T-helper 2 cell treated with Interferon-gamma antibody and Interleukin-4, amounts not matched to agents 5 μg/mL and 100 μg/mL, for 36 hours (primary cell): ENCODE measurements at regions not wholly inside any gene's neighbourhood (a gene's known extent, or its start where the extent isn't known, plus 50 kb on each side); places are given as distances from the start of the nearest gene placed in this dataset.

ENCODE experiments used
- DNase-seq: peaks from one replicate; pipeline ENCODE4 v3.0.0; 2021; ENCODE audit warnings: low spot score
- H3K27ac Mint-ChIP-seq: one replicate; pipeline ENCODE4 v1.8.0; 2021; ENCODE audit warnings: mild to moderate bottlenecking, mixed read lengths
- H3K27me3 Mint-ChIP-seq: one replicate; pipeline ENCODE4 v1.8.0; 2021; ENCODE audit warnings: low read depth, mixed read lengths
- H3K36me3 Mint-ChIP-seq: one replicate; pipeline ENCODE4 v1.8.0; 2021; ENCODE audit warnings: low read depth, mixed read lengths
- H3K4me1 Mint-ChIP-seq: one replicate; pipeline ENCODE4 v1.8.0; 2021; ENCODE audit warnings: low read depth, mixed read lengths
- H3K4me3 Mint-ChIP-seq: one replicate; pipeline ENCODE4 v1.8.0; 2022; ENCODE audit warnings: mild to moderate bottlenecking, moderate library complexity, mixed read lengths
- H3K9me3 Mint-ChIP-seq: one replicate; pipeline ENCODE4 v1.8.0; 2021; ENCODE audit warnings: mixed read lengths

GRCh38 chr19:13610039-13610691, 103.9 kb upstream of the CACNA1A start:
- H3K4me1 Mint-ChIP-seq = peaks cover 7% of the 10 kb centered on the region
- H3K27ac Mint-ChIP-seq = no peak overlapping the region
- no peak overlapping the region for H3K4me3 Mint-ChIP-seq
- no peaks in the 10 kb centered on the region for H3K36me3 Mint-ChIP-seq
- DNase-seq = no peak
- no peaks in the 10 kb centered on the region for H3K27me3 Mint-ChIP-seq
- no peaks in the 10 kb centered on the region for H3K9me3 Mint-ChIP-seq

GRCh38 chr19:13606156-13606555, 99.9 kb upstream of the CACNA1A start:
- DNase-seq = no peak

DNA sequence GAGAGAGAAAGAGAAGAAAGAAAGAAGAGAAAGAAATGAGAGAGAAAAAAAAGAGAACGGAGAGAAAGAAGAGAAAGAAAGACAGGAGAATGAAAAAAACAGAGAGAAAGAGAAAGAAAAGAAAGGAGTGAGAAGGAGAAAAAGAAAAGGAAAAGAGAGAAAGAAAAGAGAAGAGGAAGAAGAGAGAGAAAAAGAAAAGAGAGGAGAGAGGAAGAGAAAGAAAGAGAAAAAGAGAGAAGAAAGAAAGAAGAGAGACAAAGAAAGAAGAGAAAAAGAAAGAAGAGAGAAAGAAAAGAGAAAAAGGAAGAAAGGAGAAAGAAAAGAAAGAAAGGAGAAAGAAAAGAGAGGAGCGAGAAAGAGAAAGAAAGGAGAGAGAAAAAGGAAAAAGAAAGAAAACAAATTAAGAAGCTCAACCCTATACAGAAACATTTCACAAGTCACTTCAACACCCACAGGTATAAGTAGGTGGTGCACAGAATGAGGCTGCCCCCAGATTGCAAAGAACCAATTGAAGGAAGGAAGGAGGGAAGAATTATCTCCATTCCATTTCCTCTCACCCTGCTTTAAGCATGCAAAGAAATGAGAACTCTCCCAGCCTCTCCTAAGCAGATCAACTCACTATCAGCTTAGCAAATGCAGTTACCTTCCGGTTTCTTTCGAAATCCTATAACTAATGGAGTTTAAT, 98.8 kb upstream of the CACNA1A start:
- H3K36me3 Mint-ChIP-seq = no peaks in the 10 kb centered on the region
- H3K4me3 Mint-ChIP-seq = no peak overlapping the region
- H3K27me3 Mint-ChIP-seq = no peaks in the 10 kb centered on the region
- peaks cover 3% of the 10 kb centered on the region for H3K4me1 Mint-ChIP-seq
- H3K9me3 Mint-ChIP-seq = no peaks in the 10 kb centered on the region
- no peak for DNase-seq
- H3K27ac Mint-ChIP-seq = no peak overlapping the region

More at GRCh38 chr19:13606156-13606555, 99.9 kb upstream of the CACNA1A start:
- Mint-ChIP-seq H3K9me3 (no peaks in the 10 kb centered on the region), H3K27ac (no peak overlapping the region), H3K4me1 (peaks cover 7% of the 10 kb centered on the region), H3K36me3 (no peaks in the 10 kb centered on the region), H3K27me3 (no peaks in the 10 kb centered on the region), H3K4me3 (no peak overlapping the region)

GRCh38 chr19:13600802-13601201, 94.5 kb upstream of the CACNA1A start:
- Mint-ChIP-seq H3K27me3 (no peaks in the 10 kb centered on the region), H3K27ac (no peak overlapping the region), H3K4me1 (peaks cover 2% of the 10 kb centered on the region), H3K9me3 (no peaks in the 10 kb centered on the region), H3K36me3 (no peaks in the 10 kb centered on the region), H3K4me3 (no peak overlapping the region)
- no peak for DNase-seq

DNA sequence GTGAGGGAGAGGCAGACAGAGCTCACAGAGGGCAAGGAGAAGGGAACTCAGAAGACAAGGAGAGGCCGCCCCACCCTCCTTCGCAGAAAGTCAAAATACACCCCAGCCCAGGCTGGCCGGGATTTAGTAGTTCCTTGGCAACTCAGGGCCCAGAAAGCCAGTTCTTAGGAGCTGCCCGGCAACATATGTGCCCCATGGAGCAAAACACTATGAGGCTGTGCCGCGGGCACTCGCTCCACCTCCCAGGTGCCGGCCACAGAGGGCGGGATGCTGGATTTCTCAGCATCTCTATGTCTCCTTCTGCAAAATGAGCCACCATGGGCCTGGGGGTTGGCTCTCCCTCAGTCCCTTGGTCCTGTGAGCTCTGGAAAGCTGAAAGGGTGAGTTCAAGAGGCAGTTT, 93.8 kb upstream of the CACNA1A start:
- DNase-seq = no peak
- Mint-ChIP-seq H3K4me1 (no peaks in the 10 kb centered on the region), H3K36me3 (no peaks in the 10 kb centered on the region), H3K27me3 (no peaks in the 10 kb centered on the region), H3K9me3 (no peaks in the 10 kb centered on the region), H3K27ac (no peak overlapping the region), H3K4me3 (no peak overlapping the region)

DNA sequence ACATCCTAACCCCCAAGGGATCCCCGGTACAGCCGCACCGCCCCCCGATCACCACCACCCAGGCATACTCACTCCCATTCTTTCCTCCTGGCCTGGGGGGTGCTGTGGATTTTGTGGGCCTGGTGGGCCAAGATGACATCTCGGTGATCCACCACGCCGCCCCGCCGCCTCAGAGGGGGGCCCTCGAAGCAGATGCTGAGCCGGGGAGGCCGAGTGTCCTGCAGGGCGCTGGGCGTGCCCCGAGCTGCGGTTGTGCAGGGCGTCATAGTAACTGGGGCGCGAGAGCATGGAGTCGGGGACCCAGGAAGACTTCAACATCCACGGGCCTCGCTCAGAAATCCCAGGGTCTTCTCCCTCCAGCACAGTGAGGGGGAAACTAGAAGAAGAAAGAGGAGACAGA, 93.4 kb upstream of the CACNA1A start:
- H3K4me3 Mint-ChIP-seq = no peak overlapping the region
- H3K27ac Mint-ChIP-seq = no peak overlapping the region
- no peaks in the 10 kb centered on the region for H3K36me3 Mint-ChIP-seq
- H3K4me1 Mint-ChIP-seq = no peaks in the 10 kb centered on the region
- DNase-seq = no peak
- H3K27me3 Mint-ChIP-seq = no peaks in the 10 kb centered on the region
- no peaks in the 10 kb centered on the region for H3K9me3 Mint-ChIP-seq

- no peaks in the 10 kb centered on the region for H3K36me3 Mint-ChIP-seq
- no peak overlapping the region for H3K4me3 Mint-ChIP-seq
- H3K9me3 Mint-ChIP-seq = no peaks in the 10 kb centered on the region
- no peak for DNase-seq
- H3K4me1 Mint-ChIP-seq = no peaks in the 10 kb centered on the region
- no peaks in the 10 kb centered on the region for H3K27me3 Mint-ChIP-seq
- no peak overlapping the region for H3K27ac Mint-ChIP-seq
These were observed 91.8 kb upstream of the CACNA1A start for GRCh38 chr19:13598098-13598497.

- no peaks in the 10 kb centered on the region for H3K9me3 Mint-ChIP-seq
- peak; percentile 42 for DNase-seq
- H3K4me1 Mint-ChIP-seq = no peaks in the 10 kb centered on the region
- H3K27me3 Mint-ChIP-seq = no peaks in the 10 kb centered on the region
- no peak overlapping the region for H3K27ac Mint-ChIP-seq
- H3K36me3 Mint-ChIP-seq = no peaks in the 10 kb centered on the region
- no peak overlapping the region for H3K4me3 Mint-ChIP-seq
These were observed 91.4 kb upstream of the CACNA1A start for GRCh38 chr19:13597640-13598039.

GRCh38 chr19:13588957-13589833, 82.9 kb upstream of the CACNA1A start:
- Mint-ChIP-seq H3K4me3 (no peak overlapping the region), H3K4me1 (no peaks in the 10 kb centered on the region), H3K27me3 (no peaks in the 10 kb centered on the region), H3K27ac (no peak overlapping the region), H3K9me3 (no peaks in the 10 kb centered on the region), H3K36me3 (no peaks in the 10 kb centered on the region)
- peak; percentile 69 for DNase-seq

DNA sequence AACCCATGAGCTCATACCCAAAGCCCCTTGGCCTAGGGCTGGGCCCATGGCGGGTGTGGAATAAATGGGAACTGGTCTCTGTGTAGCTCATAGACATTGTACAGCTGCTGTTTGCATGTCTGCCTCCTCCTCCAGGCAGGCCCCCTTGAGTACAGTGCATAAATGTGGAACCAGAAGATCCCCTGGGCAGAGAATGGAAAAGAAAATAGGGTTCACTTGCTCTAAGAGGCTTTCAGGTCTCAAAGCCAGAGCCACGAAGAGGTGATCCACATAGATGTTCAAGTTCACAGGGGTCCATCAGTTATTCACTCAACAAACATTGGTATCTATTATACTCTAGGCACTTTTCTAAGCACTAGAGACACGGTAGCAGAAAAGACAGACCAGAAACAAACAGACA, 79.2 kb upstream of the CACNA1A start:
- DNase-seq = no peak
- no peak overlapping the region for H3K27ac Mint-ChIP-seq
- H3K27me3 Mint-ChIP-seq = no peaks in the 10 kb centered on the region
- no peaks in the 10 kb centered on the region for H3K36me3 Mint-ChIP-seq
- H3K4me1 Mint-ChIP-seq = no peaks in the 10 kb centered on the region
- H3K9me3 Mint-ChIP-seq = no peaks in the 10 kb centered on the region
- H3K4me3 Mint-ChIP-seq = no peak overlapping the region

DNA sequence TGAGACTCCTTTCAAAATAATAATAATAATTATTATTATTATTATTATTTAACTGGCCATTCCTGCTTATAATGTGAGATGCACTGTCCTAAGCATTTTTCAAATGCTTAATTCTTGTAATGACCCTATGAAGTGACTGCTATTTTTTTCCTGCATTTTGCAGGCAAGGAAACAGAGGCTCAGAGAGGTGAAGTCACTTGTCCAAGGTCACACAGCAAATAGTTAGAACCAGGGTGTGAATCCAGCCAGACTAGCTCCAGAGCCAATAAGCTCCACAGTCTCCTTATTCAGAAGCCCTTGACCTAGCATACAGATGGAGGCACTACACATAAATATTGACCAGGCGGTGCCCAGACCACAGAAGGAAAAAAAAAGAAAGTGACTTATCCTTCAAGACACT, 77.5 kb upstream of the CACNA1A start:
- DNase-seq = no peak
- Mint-ChIP-seq H3K9me3 (no peaks in the 10 kb centered on the region), H3K4me3 (no peak overlapping the region), H3K27me3 (no peaks in the 10 kb centered on the region), H3K36me3 (no peaks in the 10 kb centered on the region), H3K4me1 (no peaks in the 10 kb centered on the region), H3K27ac (no peak overlapping the region)

GRCh38 chr19:13583114-13583513, 76.8 kb upstream of the CACNA1A start:
- no peak for DNase-seq
- no peak overlapping the region for H3K27ac Mint-ChIP-seq
- no peak overlapping the region for H3K4me3 Mint-ChIP-seq
- no peaks in the 10 kb centered on the region for H3K4me1 Mint-ChIP-seq
- H3K36me3 Mint-ChIP-seq = no peaks in the 10 kb centered on the region
- no peaks in the 10 kb centered on the region for H3K9me3 Mint-ChIP-seq
- H3K27me3 Mint-ChIP-seq = no peaks in the 10 kb centered on the region

GRCh38 chr19:13581576-13581975, 75.3 kb upstream of the CACNA1A start:
- Mint-ChIP-seq H3K4me3 (no peak overlapping the region), H3K27me3 (no peaks in the 10 kb centered on the region), H3K4me1 (no peaks in the 10 kb centered on the region), H3K36me3 (no peaks in the 10 kb centered on the region), H3K9me3 (peaks cover 6% of the 10 kb centered on the region), H3K27ac (no peak overlapping the region)
- no peak for DNase-seq

DNA sequence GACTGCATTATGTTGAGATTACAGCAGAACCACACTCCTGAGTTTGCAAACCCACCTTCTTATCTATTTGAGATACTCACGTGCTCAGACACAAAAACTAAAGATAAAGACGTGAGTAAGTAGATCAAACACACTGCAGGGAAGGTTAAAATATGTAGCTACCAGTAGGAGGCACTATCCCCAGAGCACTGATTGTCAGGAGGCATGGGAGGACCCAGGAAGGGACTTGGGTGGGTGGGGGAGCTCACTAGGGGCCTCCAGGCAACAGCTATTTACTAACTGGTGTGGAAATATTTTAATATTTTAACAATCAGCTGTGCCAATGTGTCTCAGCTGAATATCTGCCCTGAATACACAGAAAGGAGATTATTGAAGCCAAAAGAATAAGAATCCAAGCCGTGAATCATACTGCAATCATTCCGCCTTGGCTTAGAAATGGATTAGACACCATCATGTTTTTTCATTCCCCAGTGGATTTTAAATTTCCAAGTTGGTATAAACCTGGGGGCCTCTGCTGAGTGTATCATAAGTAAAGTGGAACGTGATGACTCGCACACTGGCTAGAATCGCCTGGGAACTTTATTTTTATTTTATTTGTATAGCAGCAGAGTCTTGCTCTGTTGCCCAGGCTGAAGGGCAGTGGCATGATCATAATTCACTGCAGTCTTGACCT, 73.2 kb upstream of the CACNA1A start:
- no peak for DNase-seq
- Mint-ChIP-seq H3K27me3 (no peaks in the 10 kb centered on the region), H3K9me3 (peaks cover 9% of the 10 kb centered on the region), H3K36me3 (no peaks in the 10 kb centered on the region), H3K27ac (no peak overlapping the region), H3K4me3 (no peak overlapping the region), H3K4me1 (no peaks in the 10 kb centered on the region)
